GM12891 (cell line): ENCODE measurements at regions not wholly inside any gene's neighbourhood (a gene's known extent, or its start where the extent isn't known, plus 50 kb on each side); places are given as distances from the start of the nearest gene placed in this dataset.

ENCODE experiments used
- POLR2A ChIP-seq: IDR thresholded peaks from 2 replicates; pipeline ENCODE4 v1.6.1; 2011; ENCODE audit warnings: low read depth, low read length, control low read depth
- POLR2AphosphoS5 ChIP-seq: IDR thresholded peaks from 2 replicates; pipeline ENCODE4 v1.6.1; 2011; ENCODE audit warnings: low read depth, low read length, control low read depth
- POU2F2 ChIP-seq: IDR thresholded peaks from 2 replicates; pipeline ENCODE4 v1.6.1; 2011; ENCODE audit warnings: low read depth, mild to moderate bottlenecking, control low read depth, low read length, moderate library complexity
- SPI1 ChIP-seq: IDR thresholded peaks from 2 replicates; pipeline ENCODE4 v1.6.1; 2011; ENCODE audit warnings: low read depth, low read length, control low read depth
- TAF1 ChIP-seq: IDR thresholded peaks from 2 replicates; pipeline ENCODE4 v1.6.1; 2011; ENCODE audit warnings: low read depth, low read length, control low read depth

GRCh38 chrX:109264878-109265277, 217.0 kb downstream of the GUCY2F start:
- TF ChIP-seq POLR2AphosphoS5 (no peak), POLR2A (no peak), POU2F2 (no peak), TAF1 (no peak), SPI1 (no peak)
